ENCODE measurements at regions not wholly inside any gene's neighbourhood (a gene's known extent, or its start where the extent isn't known, plus 50 kb on each side); places are given as distances from the start of the nearest gene placed in this dataset.

DNA sequence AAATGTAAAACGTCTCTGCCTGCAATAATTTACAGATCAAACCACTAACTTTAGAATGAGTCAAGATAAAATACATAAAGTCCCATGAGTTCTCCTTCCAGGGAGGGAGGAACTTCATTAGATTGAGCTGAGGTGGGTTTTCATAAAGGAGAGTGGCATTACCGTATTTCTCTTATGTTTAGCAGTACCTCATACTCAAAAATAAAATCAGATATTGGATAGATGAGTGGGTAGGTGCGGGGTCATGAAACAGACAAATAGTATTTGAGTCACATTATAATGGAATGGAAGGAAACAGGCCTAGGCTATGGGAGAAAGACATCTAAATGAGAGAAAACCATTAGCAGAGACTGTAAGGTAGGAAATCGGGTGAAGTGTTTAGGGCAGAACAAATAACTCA, 166.1 kb upstream of the SMLR1 start:
- no peak for DNase-seq (ENCODE audit: low spot score)
- Histone ChIP-seq H3K27ac (ENCODE audit: poor library complexity, severe bottlenecking) (no peak overlapping the region), H3K4me1 (ENCODE audit: insufficient read depth, poor library complexity, severe bottlenecking) (no peaks in the 10 kb centered on the region), H3K36me3 (ENCODE audit: low read depth) (no peaks in the 10 kb centered on the region), H3K4me3 (ENCODE audit: severe bottlenecking) (no peak overlapping the region), H3K27me3 (ENCODE audit: insufficient read depth, poor library complexity, severe bottlenecking) (no peaks in the 10 kb centered on the region), H3K9me3 (ENCODE audit: severe bottlenecking) (no peaks in the 10 kb centered on the region)
- ATAC-seq (ENCODE audit: low read depth): no peak
- TF ChIP-seq, protein P1, sequence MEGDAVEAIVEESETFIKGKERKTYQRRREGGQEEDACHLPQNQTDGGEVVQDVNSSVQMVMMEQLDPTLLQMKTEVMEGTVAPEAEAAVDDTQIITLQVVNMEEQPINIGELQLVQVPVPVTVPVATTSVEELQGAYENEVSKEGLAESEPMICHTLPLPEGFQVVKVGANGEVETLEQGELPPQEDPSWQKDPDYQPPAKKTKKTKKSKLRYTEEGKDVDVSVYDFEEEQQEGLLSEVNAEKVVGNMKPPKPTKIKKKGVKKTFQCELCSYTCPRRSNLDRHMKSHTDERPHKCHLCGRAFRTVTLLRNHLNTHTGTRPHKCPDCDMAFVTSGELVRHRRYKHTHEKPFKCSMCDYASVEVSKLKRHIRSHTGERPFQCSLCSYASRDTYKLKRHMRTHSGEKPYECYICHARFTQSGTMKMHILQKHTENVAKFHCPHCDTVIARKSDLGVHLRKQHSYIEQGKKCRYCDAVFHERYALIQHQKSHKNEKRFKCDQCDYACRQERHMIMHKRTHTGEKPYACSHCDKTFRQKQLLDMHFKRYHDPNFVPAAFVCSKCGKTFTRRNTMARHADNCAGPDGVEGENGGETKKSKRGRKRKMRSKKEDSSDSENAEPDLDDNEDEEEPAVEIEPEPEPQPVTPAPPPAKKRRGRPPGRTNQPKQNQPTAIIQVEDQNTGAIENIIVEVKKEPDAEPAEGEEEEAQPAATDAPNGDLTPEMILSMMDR (IDR thresholded peaks at IDR 0.05; ENCODE audit: poor library complexity, severe bottlenecking): no peak

DNA sequence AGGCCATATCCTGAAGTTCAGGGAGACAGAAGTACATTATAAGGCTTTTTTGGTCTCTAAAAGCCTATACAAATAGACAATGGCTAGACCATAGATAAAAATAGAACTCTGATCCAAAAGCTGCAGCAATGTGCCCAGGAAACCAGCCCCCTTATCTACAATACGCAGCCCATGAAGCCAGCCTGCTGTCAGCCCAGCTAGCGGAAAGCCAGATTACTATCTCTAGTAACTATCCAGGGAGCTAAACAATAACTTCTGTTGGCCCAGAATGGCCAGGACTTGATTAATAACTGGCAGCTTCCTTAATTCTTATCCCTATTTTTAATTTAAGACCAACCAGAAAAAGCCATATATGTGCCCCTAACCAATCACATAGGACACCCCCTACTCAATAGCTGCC, 160.4 kb upstream of the SMLR1 start:
- Histone ChIP-seq H3K4me3 (ENCODE audit: severe bottlenecking) (no peak overlapping the region), H3K9me3 (ENCODE audit: severe bottlenecking) (no peaks in the 10 kb centered on the region), H3K27ac (ENCODE audit: poor library complexity, severe bottlenecking) (no peak overlapping the region), H3K27me3 (ENCODE audit: insufficient read depth, poor library complexity, severe bottlenecking) (no peaks in the 10 kb centered on the region), H3K4me1 (ENCODE audit: insufficient read depth, poor library complexity, severe bottlenecking) (no peaks in the 10 kb centered on the region), H3K36me3 (ENCODE audit: low read depth) (no peaks in the 10 kb centered on the region)
- no peak for DNase-seq (ENCODE audit: low spot score)
- ATAC-seq (ENCODE audit: low read depth): no peak
- TF ChIP-seq, protein P1 (IDR thresholded peaks at IDR 0.05; ENCODE audit: poor library complexity, severe bottlenecking): no peak

DNA sequence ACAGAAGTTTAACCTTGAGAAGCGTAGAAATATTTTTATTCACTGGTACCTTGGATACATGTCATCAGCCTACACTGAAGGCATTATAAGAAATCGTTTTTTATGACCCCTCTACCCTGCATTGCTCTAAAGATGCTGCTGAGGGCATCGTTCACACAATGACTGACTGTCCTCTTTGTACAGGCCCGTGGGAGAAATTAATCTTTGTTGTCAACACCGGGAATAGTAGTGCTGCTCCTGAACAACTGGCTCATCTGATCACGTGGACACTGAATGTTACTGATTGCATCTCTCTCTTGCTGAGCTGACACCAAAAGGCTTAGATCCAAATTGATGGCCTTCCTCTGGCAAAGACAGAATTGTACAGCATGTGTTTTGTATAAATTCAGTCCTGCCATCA, 157.1 kb upstream of the SMLR1 start:
- no peak overlapping the region for H3K4me3 ChIP-seq (ENCODE audit: severe bottlenecking)
- peaks cover 8% of the 10 kb centered on the region for H3K4me1 ChIP-seq (ENCODE audit: insufficient read depth, poor library complexity, severe bottlenecking)
- no peak for ATAC-seq (ENCODE audit: low read depth)
- no peak for DNase-seq (ENCODE audit: low spot score)
- no peaks in the 10 kb centered on the region for H3K36me3 ChIP-seq (ENCODE audit: low read depth)
- TF ChIP-seq, protein P1 (IDR thresholded peaks at IDR 0.05; ENCODE audit: poor library complexity, severe bottlenecking): no peak
- no peaks in the 10 kb centered on the region for H3K27me3 ChIP-seq (ENCODE audit: insufficient read depth, poor library complexity, severe bottlenecking)
- H3K9me3 ChIP-seq (ENCODE audit: severe bottlenecking): no peaks in the 10 kb centered on the region
- no peak overlapping the region for H3K27ac ChIP-seq (ENCODE audit: poor library complexity, severe bottlenecking)

DNA sequence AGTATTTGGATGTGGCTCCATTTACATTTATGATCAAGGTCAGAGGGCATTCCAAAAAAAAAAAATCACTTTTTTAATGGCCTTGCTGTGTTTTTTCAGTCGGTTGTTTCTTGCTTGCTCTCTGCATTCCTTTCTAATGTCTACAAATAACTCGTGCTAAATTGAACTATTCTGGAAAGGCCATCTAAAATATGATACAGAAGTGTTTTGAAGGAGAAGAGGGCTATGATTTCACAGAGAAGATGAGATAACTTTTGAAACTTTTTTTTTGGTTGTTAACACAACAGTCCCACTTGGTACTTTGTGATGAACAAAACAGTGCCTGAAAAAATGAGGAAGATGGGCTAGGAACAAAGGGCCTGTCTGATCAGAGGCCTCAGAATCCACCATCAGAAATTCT, 156.1 kb upstream of the SMLR1 start:
- no peak for DNase-seq (ENCODE audit: low spot score)
- no peaks in the 10 kb centered on the region for H3K27me3 ChIP-seq (ENCODE audit: insufficient read depth, poor library complexity, severe bottlenecking)
- H3K27ac ChIP-seq (ENCODE audit: poor library complexity, severe bottlenecking): no peak overlapping the region
- ATAC-seq (ENCODE audit: low read depth): no peak
- no peaks in the 10 kb centered on the region for H3K36me3 ChIP-seq (ENCODE audit: low read depth)
- H3K9me3 ChIP-seq (ENCODE audit: severe bottlenecking): no peaks in the 10 kb centered on the region
- TF ChIP-seq, protein P1 (IDR thresholded peaks at IDR 0.05; ENCODE audit: poor library complexity, severe bottlenecking): no peak
- H3K4me1 ChIP-seq (ENCODE audit: insufficient read depth, poor library complexity, severe bottlenecking): peaks cover 9% of the 10 kb centered on the region
- H3K4me3 ChIP-seq (ENCODE audit: severe bottlenecking): no peak overlapping the region

DNA sequence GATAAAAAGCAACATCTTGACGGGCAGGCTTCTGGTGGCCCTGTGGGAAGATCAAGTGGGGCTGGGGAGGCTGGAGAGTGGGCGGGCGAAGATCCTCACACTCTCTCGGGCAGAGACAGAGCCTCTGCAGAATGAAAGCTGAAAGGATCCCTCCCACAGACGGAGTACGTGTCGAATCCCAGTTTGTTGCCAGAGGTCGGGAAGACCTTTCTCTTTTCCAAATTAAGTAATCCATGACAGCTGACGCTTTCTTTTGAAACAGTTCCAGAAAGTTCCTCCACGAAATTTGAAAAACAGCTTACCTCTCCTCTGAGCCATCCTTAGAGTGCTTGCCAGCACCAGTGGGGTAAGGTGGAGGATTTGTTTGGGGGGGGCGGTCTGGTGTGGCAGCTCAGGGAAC, 155.6 kb upstream of the SMLR1 start:
- no peak for DNase-seq (ENCODE audit: low spot score)

More for the DNA sequence above, 155.6 kb upstream of the SMLR1 start:
- Histone ChIP-seq H3K27ac (ENCODE audit: poor library complexity, severe bottlenecking) (no peak overlapping the region), H3K4me3 (ENCODE audit: severe bottlenecking) (no peak overlapping the region), H3K27me3 (ENCODE audit: insufficient read depth, poor library complexity, severe bottlenecking) (no peaks in the 10 kb centered on the region), H3K36me3 (ENCODE audit: low read depth) (no peaks in the 10 kb centered on the region), H3K9me3 (ENCODE audit: severe bottlenecking) (no peaks in the 10 kb centered on the region), H3K4me1 (ENCODE audit: insufficient read depth, poor library complexity, severe bottlenecking) (peaks cover 9% of the 10 kb centered on the region)
- ATAC-seq (ENCODE audit: low read depth): no peak
- TF ChIP-seq, protein P1 (IDR thresholded peaks at IDR 0.05; ENCODE audit: poor library complexity, severe bottlenecking): no peak
